ENCODE measurements at regions not wholly inside any gene's neighbourhood (a gene's known extent, or its start where the extent isn't known, plus 50 kb on each side); places are given as distances from the start of the nearest gene placed in this dataset.
"Not testable (repeated sequence)": the region's sequence is repeated elsewhere in the genome, so short reads cannot be mapped to it uniquely, and the experiment has no call there.

DNA sequence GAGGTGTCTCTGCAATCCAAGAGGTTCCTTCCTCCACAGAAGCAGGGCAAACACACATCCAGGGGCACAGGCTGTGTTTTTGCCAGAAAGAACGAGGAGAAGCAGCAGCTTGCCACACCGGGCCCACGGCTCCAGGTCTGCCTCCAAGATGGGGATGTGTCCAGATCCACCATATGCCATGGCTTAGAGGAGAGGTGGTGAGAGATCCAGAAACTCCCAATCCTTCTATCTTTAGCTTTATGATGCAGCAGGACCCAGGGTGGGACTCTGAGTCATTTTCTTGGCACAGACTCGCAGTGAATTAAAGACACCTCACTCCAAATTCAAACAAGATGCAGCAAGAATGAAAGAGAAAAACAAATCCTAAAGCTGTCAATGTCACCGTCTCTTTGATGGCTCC, 481.4 kb upstream of the TMEM132C start:
- Histone ChIP-seq H3K4me1 (ENCODE audit: control insufficient read depth in 1 of 2, insufficient read depth in 2 of 2, low read length in 2 of 2) (no peaks in the 10 kb centered on the region), H3K4me3 (ENCODE audit: low read depth in 1 of 2, low read length in 2 of 2) (no peak overlapping the region), H3K9me3 (ENCODE audit: control insufficient read depth in 1 of 2, low read length in 2 of 2) (peaks cover 9 to 11% of the 10 kb centered on the region in 2 donors), H3K9ac (ENCODE audit: low read depth in 1 of 2, low read length in 2 of 2) (no peak overlapping the region), H3K27ac (ENCODE audit: low read depth, low read length) (no peak overlapping the region), H3K36me3 (ENCODE audit: control insufficient read depth in 1 of 2, insufficient read depth in 2 of 2, low read length in 2 of 2) (no peaks in the 10 kb centered on the region), H3K27me3 (ENCODE audit: control insufficient read depth in 1 of 2, insufficient read depth in 2 of 2, low read length in 2 of 2) (no peaks in the 10 kb centered on the region)

DNA sequence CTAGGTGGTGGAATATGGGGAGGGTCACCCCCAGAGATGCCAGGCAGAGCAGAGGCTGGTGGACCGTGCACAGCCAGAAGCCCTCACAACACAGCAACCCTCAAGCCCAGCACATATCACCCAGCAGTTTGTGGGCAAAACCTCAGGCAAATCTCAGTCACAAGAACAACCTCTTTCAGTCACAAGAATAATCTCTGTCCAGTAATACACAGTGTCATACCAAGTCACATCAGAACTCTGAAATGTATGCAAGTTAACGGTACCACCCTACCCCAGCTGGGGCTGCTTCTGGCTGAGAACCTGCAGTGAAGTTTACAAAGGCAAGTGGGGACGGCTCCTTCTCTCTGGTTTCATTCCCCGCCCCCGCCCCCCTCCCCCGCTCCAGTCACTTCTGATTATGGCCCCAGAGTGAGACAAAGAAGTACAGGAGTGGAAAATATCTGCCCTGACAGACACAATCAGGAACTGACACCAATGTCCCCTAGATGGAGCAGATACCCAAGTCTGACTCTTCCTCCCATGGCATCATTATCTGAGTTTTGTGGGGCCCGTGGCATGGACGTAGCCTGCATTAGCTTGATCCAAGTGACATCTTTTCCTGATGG, 480.9 kb upstream of the TMEM132C start:
- Histone ChIP-seq H3K27ac (ENCODE audit: low read depth, low read length) (no peak overlapping the region), H3K36me3 (ENCODE audit: control insufficient read depth in 1 of 2, insufficient read depth in 2 of 2, low read length in 2 of 2) (no peaks in the 10 kb centered on the region), H3K9ac (ENCODE audit: low read depth in 1 of 2, low read length in 2 of 2) (no peak overlapping the region), H3K4me1 (ENCODE audit: control insufficient read depth in 1 of 2, insufficient read depth in 2 of 2, low read length in 2 of 2) (no peaks in the 10 kb centered on the region), H3K27me3 (ENCODE audit: control insufficient read depth in 1 of 2, insufficient read depth in 2 of 2, low read length in 2 of 2) (no peaks in the 10 kb centered on the region), H3K4me3 (ENCODE audit: low read depth in 1 of 2, low read length in 2 of 2) (no peak overlapping the region), H3K9me3 (ENCODE audit: control insufficient read depth in 1 of 2, low read length in 2 of 2) (peaks cover 7 to 11% of the 10 kb centered on the region in 2 donors)

DNA sequence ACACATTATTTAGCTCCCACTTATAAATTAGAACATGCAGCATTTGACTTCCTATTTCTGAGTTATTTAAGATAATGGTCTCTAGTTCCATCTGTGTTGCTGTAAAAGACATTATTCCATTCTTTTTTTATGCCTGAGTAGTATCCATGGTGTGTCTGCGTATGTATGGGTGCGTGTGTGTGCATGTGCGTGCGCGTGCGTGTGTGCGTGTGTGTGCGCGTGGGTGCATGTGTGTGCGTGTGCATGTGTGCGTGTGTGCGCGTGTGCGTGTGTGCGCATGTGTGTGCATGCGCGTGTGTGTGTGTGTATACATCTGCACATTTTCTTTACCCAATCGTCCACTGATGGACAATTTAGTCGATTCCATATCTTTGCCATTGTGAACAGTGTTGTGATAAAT, 479.4 kb upstream of the TMEM132C start:
- H3K9ac ChIP-seq (ENCODE audit: low read depth in 1 of 2, low read length in 2 of 2): no peak overlapping the region
- H3K9me3 ChIP-seq (ENCODE audit: control insufficient read depth in 1 of 2, low read length in 2 of 2): peaks cover 7 to 11% of the 10 kb centered on the region in 2 donors
- no peak overlapping the region for H3K4me3 ChIP-seq (ENCODE audit: low read depth in 1 of 2, low read length in 2 of 2)
- no peaks in the 10 kb centered on the region for H3K36me3 ChIP-seq (ENCODE audit: control insufficient read depth in 1 of 2, insufficient read depth in 2 of 2, low read length in 2 of 2)
- no peaks in the 10 kb centered on the region for H3K27me3 ChIP-seq (ENCODE audit: control insufficient read depth in 1 of 2, insufficient read depth in 2 of 2, low read length in 2 of 2)
- no peak overlapping the region for H3K27ac ChIP-seq (ENCODE audit: low read depth, low read length)
- H3K4me1 ChIP-seq (ENCODE audit: control insufficient read depth in 1 of 2, insufficient read depth in 2 of 2, low read length in 2 of 2): no peaks in the 10 kb centered on the region

DNA sequence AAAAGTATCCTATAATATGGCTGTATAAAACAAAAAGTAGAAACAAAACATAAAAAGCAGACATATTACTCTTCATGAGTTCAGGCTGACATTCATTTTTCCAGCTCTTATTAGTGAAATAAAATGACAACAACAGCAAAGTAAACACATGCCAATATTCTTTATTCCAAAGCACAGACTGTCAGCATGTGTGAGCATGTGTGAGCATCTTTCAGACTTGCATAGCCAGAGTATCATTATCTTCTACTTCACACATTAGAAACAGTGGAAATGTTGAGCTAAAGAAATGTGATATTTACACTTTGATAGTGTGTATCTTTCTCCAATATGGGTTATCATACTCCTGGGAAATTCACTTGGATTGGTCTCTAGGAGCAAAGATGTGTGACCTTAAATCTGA, 476.6 kb upstream of the TMEM132C start:
- Histone ChIP-seq H3K4me3 (ENCODE audit: low read depth in 1 of 2, low read length in 2 of 2) (no peak overlapping the region), H3K27ac (ENCODE audit: low read depth, low read length) (no peak overlapping the region), H3K9ac (ENCODE audit: low read depth in 1 of 2, low read length in 2 of 2) (no peak overlapping the region), H3K9me3 (ENCODE audit: control insufficient read depth in 1 of 2, low read length in 2 of 2) (peaks cover 7 to 11% of the 10 kb centered on the region in 2 donors), H3K27me3 (ENCODE audit: control insufficient read depth in 1 of 2, insufficient read depth in 2 of 2, low read length in 2 of 2) (no peaks in the 10 kb centered on the region), H3K4me1 (ENCODE audit: control insufficient read depth in 1 of 2, insufficient read depth in 2 of 2, low read length in 2 of 2) (no peaks in the 10 kb centered on the region), H3K36me3 (ENCODE audit: control insufficient read depth in 1 of 2, insufficient read depth in 2 of 2, low read length in 2 of 2) (no peaks in the 10 kb centered on the region)

DNA sequence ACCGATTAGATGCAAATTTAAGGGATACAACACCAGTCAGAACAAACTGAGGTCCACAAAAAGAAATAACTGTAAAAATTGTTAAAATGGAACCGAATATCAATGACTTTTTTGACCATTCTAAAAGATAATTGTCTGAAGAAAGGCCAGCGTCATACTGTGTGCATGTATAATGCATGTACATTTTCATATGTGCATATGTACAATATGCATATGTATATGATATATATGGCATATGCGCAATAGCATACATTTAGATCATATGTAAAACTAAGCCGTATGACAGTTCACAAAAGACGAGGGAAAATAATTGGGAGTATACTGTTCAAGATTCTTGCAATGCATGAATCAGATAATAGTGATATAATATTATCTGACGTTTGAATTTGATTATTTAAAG, 475.8 kb upstream of the TMEM132C start:
- no peaks in the 10 kb centered on the region for H3K27me3 ChIP-seq (ENCODE audit: control insufficient read depth in 1 of 2, insufficient read depth in 2 of 2, low read length in 2 of 2)
- H3K9me3 ChIP-seq (ENCODE audit: control insufficient read depth in 1 of 2, low read length in 2 of 2): peaks cover 7 to 11% of the 10 kb centered on the region in 2 donors
- H3K4me1 ChIP-seq (ENCODE audit: control insufficient read depth in 1 of 2, insufficient read depth in 2 of 2, low read length in 2 of 2): no peaks in the 10 kb centered on the region
- H3K27ac ChIP-seq (ENCODE audit: low read depth, low read length): no peak overlapping the region
- H3K36me3 ChIP-seq (ENCODE audit: control insufficient read depth in 1 of 2, insufficient read depth in 2 of 2, low read length in 2 of 2): no peaks in the 10 kb centered on the region
- H3K4me3 ChIP-seq (ENCODE audit: low read depth in 1 of 2, low read length in 2 of 2): no peak overlapping the region
- H3K9ac ChIP-seq (ENCODE audit: low read depth in 1 of 2, low read length in 2 of 2): no peak overlapping the region

DNA sequence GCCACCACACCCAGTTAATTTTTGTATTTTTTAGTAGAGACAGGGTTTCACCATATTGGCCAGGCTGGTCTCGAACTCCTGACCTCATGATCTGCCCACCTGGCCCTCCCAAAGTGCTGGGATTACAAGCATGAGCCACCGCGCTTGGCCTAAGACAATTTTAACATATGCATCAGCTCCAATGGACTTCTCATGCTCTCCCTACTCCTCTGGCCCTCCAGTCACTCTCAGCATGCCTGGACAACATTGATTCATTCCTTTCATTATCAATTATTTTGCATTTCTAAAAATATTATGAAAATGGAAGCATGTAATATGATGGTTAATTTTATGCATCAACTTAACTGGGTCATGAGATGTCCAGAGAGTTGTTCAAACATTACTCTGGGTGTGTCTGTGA, 469.1 kb upstream of the TMEM132C start:
- H3K36me3 ChIP-seq (ENCODE audit: control insufficient read depth in 1 of 2, insufficient read depth in 2 of 2, low read length in 2 of 2): no peaks in the 10 kb centered on the region
- H3K4me1 ChIP-seq (ENCODE audit: control insufficient read depth in 1 of 2, insufficient read depth in 2 of 2, low read length in 2 of 2): no peaks in the 10 kb centered on the region

DNA sequence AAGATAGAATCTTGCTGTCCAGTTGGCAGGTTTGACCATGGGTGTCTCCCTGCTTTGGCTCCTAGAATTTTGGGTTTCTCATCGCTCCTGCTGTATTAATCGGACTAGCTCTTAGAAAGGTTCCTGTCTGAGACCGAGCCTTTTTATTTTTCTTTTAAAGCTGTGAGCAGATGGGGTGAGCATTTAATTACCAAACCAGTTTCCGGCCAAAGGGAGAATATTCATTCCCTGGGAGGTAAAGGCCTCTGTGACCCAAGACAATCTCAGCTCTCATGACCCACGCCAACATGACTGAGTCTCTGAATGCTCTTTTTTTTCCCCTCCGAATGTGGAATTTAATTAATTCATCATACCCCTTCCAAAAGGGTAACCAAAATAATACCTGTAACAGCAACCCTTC, 464.7 kb upstream of the TMEM132C start:
- Histone ChIP-seq H3K9me3 (ENCODE audit: control insufficient read depth in 1 of 2, low read length in 2 of 2) (no peaks in the 10 kb centered on the region), H3K9ac (ENCODE audit: low read depth in 1 of 2, low read length in 2 of 2) (no peak overlapping the region), H3K4me3 (ENCODE audit: low read depth in 1 of 2, low read length in 2 of 2) (no peak overlapping the region), H3K36me3 (ENCODE audit: control insufficient read depth in 1 of 2, insufficient read depth in 2 of 2, low read length in 2 of 2) (no peaks in the 10 kb centered on the region), H3K27ac (ENCODE audit: low read depth, low read length) (no peak overlapping the region), H3K27me3 (ENCODE audit: control insufficient read depth in 1 of 2, insufficient read depth in 2 of 2, low read length in 2 of 2) (no peaks in the 10 kb centered on the region), H3K4me1 (ENCODE audit: control insufficient read depth in 1 of 2, insufficient read depth in 2 of 2, low read length in 2 of 2) (no peaks in the 10 kb centered on the region)

More for the DNA sequence above, 469.1 kb upstream of the TMEM132C start:
- H3K9ac ChIP-seq (ENCODE audit: low read depth in 1 of 2, low read length in 2 of 2): no peak overlapping the region
- H3K9me3 ChIP-seq (ENCODE audit: control insufficient read depth in 1 of 2, low read length in 2 of 2): peaks cover 0 to 2% of the 10 kb centered on the region in 2 donors
- no peak overlapping the region for H3K27ac ChIP-seq (ENCODE audit: low read depth, low read length)
- no peak overlapping the region for H3K4me3 ChIP-seq (ENCODE audit: low read depth in 1 of 2, low read length in 2 of 2)
- H3K27me3 ChIP-seq (ENCODE audit: control insufficient read depth in 1 of 2, insufficient read depth in 2 of 2, low read length in 2 of 2): no peaks in the 10 kb centered on the region

DNA sequence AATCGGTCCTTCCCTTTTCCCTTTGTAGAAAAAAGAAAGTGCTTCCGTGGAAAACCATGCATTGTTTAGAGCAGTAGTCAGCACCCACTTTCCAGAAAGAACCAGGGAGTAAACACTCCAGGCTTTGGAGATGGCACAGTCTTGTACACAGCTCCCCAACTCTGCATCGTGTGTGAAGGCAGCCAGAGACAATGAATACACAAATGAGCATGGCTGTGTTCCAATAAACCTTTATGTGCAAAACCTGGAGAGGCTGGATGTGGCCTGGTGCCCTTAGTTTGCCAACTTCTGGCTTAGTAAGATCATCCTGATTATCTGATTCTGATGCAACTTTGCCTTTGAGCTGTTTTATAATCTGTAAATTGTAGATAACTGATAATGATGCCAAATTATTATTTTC, 463.4 kb upstream of the TMEM132C start:
- no peak overlapping the region for H3K9ac ChIP-seq (ENCODE audit: low read depth in 1 of 2, low read length in 2 of 2)
- H3K36me3 ChIP-seq (ENCODE audit: control insufficient read depth in 1 of 2, insufficient read depth in 2 of 2, low read length in 2 of 2): no peaks in the 10 kb centered on the region
- no peak overlapping the region for H3K4me3 ChIP-seq (ENCODE audit: low read depth in 1 of 2, low read length in 2 of 2)
- H3K27me3 ChIP-seq (ENCODE audit: control insufficient read depth in 1 of 2, insufficient read depth in 2 of 2, low read length in 2 of 2): no peaks in the 10 kb centered on the region
- no peak overlapping the region for H3K27ac ChIP-seq (ENCODE audit: low read depth, low read length)
- no peaks in the 10 kb centered on the region for H3K4me1 ChIP-seq (ENCODE audit: control insufficient read depth in 1 of 2, insufficient read depth in 2 of 2, low read length in 2 of 2)
- H3K9me3 ChIP-seq (ENCODE audit: control insufficient read depth in 1 of 2, low read length in 2 of 2): no peaks in the 10 kb centered on the region

DNA sequence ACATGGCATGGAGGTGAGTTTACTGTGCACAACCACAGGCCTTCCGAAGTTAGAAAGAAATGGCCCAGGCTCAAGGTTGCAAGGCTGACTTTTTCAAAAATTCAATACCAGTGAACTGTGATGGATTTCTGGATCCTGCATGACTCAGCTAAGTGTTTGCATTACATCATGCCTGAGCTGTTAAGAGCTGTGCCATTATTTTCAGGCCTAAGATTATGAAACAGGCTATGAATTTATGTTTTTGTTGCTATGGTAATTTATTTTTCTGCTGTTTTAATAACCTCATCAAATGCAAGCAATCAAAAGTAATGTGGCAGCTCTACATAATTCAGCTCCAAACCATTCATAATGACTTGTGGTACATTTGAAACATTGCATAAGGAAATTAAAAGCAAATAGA, 457.7 kb upstream of the TMEM132C start:
- Histone ChIP-seq H3K27ac (ENCODE audit: low read depth, low read length) (no peak overlapping the region), H3K9ac (ENCODE audit: low read depth in 1 of 2, low read length in 2 of 2) (no peak overlapping the region), H3K4me1 (ENCODE audit: control insufficient read depth in 1 of 2, insufficient read depth in 2 of 2, low read length in 2 of 2) (no peaks in the 10 kb centered on the region), H3K27me3 (ENCODE audit: control insufficient read depth in 1 of 2, insufficient read depth in 2 of 2, low read length in 2 of 2) (no peaks in the 10 kb centered on the region), H3K9me3 (ENCODE audit: control insufficient read depth in 1 of 2, low read length in 2 of 2) (peaks cover 0 to 7% of the 10 kb centered on the region in 2 donors), H3K4me3 (ENCODE audit: low read depth in 1 of 2, low read length in 2 of 2) (no peak overlapping the region), H3K36me3 (ENCODE audit: control insufficient read depth in 1 of 2, insufficient read depth in 2 of 2, low read length in 2 of 2) (no peaks in the 10 kb centered on the region)

DNA sequence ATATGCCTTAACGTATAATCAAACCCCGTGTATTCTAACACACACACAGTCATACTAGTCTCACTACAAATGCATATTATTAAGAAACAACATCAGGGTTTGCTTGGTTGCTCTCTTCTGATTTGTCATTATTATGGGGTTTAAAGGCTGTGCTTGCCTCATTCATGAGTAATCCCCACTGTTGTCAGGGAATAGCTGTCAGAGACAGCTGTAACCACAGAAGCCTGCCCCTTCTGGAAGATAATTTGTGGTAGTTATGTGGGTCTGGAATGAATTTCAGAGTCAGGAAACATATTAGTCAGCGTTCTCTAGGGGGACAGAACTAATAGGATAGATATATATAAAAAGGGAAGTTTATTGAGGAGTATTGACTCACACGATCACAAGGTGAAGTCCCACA, 456.9 kb upstream of the TMEM132C start:
- H3K27me3 ChIP-seq (ENCODE audit: control insufficient read depth in 1 of 2, insufficient read depth in 2 of 2, low read length in 2 of 2): no peaks in the 10 kb centered on the region
- no peak overlapping the region for H3K9ac ChIP-seq (ENCODE audit: low read depth in 1 of 2, low read length in 2 of 2)
- no peak overlapping the region for H3K4me3 ChIP-seq (ENCODE audit: low read depth in 1 of 2, low read length in 2 of 2)
- no peak overlapping the region for H3K27ac ChIP-seq (ENCODE audit: low read depth, low read length)
- no peaks in the 10 kb centered on the region for H3K4me1 ChIP-seq (ENCODE audit: control insufficient read depth in 1 of 2, insufficient read depth in 2 of 2, low read length in 2 of 2)
- H3K9me3 ChIP-seq (ENCODE audit: control insufficient read depth in 1 of 2, low read length in 2 of 2): peaks cover 0 to 7% of the 10 kb centered on the region in 2 donors
- H3K36me3 ChIP-seq (ENCODE audit: control insufficient read depth in 1 of 2, insufficient read depth in 2 of 2, low read length in 2 of 2): no peaks in the 10 kb centered on the region

DNA sequence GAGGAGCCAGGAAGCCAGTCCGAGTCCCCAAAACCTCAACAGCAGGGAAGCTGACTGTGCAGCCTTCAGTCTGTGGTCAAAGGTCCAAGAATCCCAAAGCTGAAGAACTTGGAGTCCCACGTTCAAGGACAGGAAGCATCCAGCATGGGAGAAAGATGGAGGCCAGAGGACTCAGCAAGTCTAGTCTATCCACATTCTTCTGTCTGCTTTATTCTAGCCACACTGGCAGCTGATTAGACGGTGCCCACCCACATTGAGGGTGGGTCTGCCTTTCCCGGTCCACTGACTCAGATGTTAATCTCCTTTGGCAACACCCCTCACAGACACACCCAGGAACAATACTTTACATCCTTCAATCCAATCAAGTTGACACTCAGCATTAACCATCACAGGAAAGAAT, 456.5 kb upstream of the TMEM132C start:
- not testable (repeated sequence) for H3K27ac ChIP-seq (ENCODE audit: low read depth, low read length); H3K4me3 ChIP-seq (ENCODE audit: low read depth in 1 of 2, low read length in 2 of 2); H3K9ac ChIP-seq (ENCODE audit: low read depth in 1 of 2, low read length in 2 of 2); H3K27me3 ChIP-seq (ENCODE audit: control insufficient read depth in 1 of 2, insufficient read depth in 2 of 2, low read length in 2 of 2); H3K36me3 ChIP-seq (ENCODE audit: control insufficient read depth in 1 of 2, insufficient read depth in 2 of 2, low read length in 2 of 2); H3K4me1 ChIP-seq (ENCODE audit: control insufficient read depth in 1 of 2, insufficient read depth in 2 of 2, low read length in 2 of 2); H3K9me3 ChIP-seq (ENCODE audit: control insufficient read depth in 1 of 2, low read length in 2 of 2)
